Eye (tissue), 1 donor: ENCODE measurements at regions not wholly inside any gene's neighbourhood (a gene's known extent, or its start where the extent isn't known, plus 50 kb on each side); places are given as distances from the start of the nearest gene placed in this dataset.
"Not testable (repeated sequence)": the region's sequence is repeated elsewhere in the genome, so short reads cannot be mapped to it uniquely, and the experiment has no call there.

ENCODE experiments used
- DNase-seq: peaks from one replicate; pipeline ENCODE4 v3.0.0-alpha.2; 2015

DNA sequence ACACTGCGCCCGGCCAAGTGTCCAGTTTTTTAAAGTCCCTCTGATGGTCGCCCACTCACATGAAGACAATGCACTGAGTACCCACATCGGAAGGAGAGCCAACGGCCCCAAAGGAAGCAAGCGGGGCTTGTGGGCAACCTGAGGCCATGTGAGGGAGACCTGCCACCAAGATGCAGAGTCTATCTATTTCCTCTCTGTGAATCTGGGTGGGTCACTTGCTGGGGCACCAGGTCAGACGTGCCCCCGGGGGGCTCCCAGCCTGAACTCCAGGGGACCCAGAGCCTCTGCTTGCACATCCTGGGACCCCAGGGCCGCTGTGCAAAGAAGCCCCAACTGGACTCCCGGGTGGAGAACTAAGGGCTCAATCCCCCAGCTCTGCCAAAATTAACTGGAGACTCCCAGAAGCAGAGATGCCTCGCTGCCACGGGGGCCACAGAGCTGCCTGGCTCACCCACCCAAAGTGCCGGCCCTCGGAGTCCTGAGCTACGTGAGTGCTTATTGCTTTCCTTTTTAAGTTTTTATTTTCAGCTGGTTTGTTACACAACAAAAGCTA, 106.4 kb downstream of the BRD1 start:
- no peak for DNase-seq

DNA sequence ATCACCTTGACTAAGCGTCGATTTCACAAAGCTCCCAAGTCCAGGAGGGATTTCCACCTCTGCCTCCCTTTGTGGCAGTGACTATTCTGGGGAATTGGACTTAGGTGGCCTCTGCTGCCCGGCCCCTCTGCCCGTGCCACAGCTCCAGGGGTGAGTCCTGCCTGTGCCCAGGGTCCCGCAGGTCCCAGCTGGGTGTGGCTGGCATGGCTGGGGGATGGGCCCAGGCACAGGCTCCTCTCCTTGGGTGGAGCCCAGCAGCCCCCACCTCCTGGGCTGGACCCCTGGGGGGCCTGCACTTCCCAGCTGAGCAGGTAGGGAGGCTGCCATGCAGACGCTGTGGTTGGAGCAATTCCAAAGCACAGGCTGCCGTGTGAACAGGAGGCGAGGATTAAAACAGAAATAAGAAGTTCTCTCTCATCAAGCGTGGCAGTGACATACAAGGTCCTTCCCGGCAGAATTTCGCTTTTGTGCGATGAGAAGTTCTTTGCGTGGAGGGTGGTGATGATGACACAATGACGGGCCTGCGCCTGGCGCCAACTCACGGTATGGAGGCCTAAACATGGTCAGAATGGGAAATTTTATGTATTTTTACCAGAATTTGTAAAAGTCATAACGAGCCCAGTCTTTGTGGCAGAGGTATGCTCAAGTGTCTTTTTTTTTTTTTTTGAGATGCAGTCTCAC, 107.3 kb downstream of the BRD1 start:
- no peak for DNase-seq

DNA sequence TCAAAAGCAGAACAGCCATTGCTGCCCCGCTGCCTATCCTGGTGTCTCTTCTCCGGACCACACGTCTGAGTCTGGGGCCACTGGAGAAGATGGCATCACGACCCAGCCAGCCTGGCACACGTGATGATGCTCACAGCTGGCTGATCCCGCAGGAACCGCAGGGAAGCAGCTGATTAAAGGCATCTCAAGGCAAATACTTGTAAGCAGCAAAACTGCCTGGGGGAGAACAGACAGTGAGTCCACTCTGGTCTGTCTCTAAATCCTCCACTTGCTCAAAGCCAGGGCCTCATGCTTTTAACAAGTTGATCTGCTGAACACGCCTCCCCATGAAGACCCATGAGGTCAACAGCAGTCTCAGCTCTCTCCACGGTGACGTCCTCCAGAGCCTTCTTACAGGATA, 108.6 kb downstream of the BRD1 start:
- peak; percentile 16 for DNase-seq

DNA sequence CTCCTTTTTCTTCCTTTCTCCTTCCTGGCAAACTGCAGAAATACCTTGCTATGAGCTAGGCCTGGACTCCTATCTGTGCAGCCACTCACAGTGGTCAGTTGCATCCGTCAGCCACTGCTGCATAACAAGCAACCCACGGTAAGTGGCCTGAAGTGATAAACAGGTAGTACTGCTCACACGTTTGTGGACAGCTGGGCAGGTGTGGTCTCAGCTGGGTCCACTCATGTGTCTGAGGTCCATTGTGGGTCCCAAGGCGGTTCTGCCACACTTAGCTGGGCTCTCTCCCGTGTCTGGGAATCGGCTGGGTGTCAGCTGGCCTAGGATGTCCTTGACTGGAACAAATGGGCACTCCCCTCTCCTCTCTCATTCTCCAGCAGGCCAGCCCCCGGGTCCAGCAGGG, 109.3 kb downstream of the BRD1 start:
- DNase-seq = no peak

DNA sequence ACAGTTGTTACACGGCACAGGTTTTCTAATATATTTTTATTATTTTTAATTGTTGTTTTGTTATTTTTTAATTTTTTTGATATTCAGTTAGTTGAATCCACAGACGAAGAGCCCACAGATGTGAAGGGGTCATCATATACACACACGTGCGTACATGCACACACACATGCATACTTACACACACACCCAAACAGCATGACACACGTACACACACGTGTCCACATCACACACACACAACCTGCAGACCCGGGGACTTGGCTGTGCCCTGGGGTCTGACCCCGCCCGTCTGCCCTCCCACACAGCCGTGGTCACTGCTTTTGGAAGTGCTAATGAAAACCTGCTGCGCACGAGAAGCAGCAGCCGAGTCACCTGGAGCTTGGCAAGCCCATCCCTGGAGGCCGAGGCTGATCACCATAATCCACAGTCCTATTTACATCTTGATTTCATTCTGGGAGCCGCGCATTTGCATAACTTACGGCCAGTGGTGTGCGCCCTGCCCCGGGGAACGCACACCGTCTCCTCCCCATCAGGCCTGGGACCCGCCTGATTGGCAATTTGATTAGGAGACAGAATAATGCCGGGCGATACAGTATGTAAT, 110.3 kb downstream of the BRD1 start:
- no peak for DNase-seq

DNA sequence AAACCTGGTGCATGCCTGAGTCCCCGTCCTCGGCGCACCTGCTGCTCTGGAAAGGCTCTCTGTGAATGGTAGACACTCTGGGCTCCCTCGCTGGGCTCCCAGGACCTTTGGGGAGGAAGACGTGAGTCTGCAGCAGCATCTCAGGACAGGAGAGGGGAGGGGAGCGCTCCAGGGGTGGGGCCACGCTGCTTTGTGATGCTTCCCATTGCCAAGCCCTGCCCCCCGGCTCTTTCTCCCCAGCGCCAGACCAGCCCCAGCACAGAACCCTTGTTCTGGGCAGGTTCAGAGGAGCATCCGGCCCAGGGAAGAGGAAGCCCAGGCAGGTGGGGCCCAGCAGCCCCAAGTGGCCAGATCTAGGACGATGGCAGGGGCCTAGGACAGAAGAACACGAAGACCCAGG, 111.2 kb downstream of the BRD1 start:
- DNase-seq = no peak

DNA sequence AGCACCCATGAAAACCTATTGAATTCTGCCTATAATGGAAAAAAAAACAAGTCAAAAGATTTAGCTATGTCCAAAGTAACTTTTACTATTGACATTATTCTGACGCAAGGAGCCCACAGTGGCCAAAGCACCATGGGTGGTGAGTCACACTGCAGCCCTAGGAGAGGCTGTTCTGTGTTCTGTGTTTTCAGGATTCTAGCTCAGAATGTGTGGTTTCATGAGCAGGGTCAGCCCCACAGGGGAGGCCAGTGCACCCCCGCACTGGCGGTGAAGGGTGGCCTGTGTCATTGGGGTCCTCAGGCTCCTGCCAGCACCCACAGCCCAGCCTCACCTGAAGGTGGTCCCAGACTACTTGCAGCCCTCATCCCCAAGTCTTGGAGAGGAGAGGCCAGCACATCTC, 112.2 kb downstream of the BRD1 start:
- DNase-seq = no peak

DNA sequence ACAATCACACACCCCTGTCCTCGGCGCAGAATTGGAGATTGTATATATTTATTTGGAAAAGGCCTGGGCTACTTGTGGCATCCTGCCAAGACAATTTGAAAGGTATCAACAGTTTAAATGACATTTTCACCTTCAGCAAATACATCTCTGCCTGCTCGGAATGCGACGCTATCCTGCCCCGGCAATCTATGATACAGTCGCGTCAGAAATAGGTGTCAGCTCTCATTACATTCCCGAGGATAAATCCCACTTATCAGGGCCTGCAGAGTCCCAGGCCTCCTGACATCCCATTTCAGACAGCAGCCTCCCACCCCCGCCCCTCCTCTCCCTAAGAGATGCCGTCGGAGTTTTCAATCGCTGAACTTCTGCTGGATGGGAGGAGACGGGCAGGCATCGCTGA, 114.7 kb downstream of the BRD1 start:
- DNase-seq = no peak

DNA sequence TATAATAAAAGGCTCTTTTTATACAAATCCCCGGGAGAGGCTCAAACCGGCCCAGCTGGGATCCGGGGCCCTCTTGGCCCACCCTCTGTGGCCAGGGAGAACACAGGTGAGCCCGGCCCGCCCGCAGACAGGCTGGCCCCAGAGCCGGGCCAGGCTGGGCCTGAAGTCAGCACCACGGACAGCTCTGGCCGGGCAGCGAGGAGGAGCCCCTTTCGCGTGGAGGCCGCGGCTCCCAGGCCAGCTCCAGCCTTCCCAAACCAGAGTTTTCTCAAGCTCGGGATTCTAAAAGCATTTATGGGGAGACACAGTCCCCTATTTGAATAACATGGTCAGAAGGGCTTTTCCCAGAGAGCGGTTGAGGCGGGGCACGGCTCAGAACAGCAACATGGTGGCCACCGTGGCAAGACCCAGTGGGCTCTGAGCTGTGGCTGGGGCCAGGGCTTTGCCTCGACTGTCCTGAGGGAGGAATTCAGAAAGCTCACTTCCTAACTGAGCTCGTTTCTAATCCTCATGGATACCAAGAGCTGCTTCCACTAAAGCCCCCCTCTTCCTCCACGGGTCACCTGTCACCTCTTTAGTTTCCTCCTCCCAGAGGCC, 115.4 kb downstream of the BRD1 start:
- DNase-seq = peak; percentile 59

DNA sequence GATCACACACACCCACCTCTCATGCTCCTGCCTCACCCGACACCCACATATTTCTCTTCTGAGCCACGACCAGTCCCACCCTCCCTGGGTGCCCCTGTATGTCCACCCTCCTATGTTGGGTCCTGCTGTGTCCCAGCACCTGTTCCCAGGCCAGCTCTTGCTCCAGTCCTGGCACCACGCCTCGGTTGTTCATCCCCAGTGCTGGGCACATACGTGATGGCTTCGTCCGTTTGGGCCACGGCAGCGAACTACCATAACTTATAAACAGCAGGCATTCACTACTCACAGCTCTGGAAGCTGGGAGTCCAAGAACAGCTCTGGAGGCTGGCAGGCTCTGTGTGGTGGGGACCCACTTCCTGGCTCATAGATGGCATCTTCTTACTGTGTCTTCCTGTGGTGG, 116.9 kb downstream of the BRD1 start:
- DNase-seq = no peak

DNA sequence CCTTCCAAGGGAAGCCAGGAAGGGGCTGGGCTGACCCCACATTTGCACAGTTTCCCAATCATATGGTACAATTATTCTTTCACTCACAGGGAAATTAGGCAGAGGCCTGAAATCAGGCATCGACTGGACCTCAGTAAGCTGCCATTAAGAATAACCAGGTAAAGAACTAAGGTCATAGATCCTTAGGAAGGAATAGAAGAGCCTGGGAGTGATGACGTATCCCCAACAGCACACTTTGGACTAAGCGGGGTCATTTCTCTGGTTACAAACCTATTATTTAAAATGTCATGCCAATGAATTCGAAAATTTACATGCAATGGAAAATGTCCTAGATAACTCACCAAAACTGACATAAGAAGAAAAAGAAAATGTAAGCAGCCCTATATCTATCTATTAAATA, 118.2 kb downstream of the BRD1 start:
- no peak for DNase-seq

DNA sequence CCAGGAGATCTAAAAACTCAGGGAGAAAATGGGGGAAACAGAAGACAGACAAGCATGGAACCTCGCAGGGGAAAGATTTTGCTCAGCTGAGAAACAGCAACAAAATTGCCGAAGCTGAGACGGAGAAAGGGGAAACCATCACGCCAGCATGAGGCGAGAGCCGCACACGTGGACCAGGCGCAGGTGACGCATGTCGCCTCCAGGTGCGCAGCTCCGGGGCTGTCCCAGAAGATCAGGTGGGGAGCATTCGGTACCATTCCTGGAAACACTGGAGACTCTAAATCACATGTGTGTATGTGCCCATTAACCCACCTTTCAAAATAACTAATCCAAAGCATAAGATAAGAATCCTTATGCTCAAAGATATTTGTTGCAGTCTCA, 121.7 kb downstream of the BRD1 start:
- DNase-seq = no peak

DNA sequence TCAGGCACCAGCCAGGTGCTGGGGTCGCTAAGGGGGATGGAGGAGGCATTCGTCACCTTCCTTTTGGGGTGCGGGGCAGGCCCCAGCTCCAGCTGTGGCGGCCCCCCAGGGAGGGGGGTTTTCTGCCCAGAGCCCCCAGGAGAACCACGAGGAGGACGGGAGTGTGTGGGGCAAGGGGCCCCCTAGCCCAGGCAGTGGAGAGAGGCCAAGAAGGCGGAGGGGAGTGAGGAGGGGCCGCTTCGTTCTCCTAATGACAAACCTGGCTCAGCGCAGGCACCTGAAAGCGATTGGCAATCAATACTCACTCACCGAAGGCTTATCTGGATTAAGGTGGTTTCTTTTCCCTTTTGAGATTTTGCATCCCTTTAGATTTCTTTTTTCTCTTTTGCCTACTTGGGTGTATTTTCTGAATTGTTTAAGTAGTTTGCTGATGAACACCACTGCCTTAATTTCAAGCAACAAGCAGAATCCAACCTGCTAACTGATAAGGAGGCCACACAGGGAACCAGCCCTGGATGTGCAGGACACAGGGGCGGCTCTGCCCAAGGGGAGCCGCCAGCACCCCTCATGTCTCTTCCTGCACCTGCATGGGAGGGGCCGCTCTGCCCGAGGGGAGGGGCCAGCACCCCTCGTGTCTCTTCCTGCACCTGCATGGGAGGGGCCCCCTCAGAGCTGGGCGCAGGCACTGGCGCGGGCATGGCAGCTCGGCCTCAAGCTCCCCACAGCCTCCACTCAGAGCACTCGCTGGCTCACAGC, 122.3 kb downstream of the BRD1 start:
- no peak for DNase-seq

DNA sequence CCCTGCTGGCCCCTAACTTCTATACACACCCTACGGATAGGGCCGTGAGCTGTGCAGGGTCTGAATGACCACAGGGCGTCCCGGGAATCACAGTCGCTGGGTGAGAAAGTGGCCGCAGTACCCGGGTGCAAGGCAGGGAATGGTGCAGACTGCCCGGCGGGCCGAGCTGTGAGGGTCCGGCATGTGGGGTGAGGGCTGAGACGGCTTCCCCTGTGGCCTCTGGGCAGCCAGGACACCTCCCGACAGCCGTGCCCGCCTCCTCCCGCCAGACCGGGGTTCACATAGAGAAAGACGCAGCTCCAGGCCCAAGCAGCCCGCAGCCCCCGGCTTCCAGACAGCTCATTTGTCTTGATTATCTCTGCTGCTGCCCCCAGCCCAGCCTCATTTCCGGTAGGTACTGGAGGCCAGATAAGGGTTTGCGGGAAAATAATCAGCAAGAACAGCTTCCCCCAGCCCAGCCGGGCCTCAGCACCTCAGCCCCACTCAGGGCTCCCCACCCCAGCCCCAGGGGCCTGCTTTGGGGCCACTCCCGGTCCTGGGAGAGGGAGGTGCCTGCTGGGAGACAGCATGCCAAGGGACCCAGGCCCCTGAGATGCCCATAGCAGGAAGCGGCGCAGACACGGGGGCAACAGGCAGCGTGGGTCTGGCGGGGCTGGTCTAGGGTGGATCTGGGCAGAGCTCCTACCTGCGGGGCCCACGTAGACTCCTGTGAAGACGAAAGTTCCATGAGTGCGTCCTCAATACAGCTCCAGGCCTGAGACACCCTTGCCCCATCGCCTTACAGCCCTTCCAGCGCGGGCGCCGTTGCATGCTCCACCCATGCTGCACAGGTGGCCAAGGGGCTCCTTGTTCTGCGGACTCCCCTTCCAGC, 123.1 kb downstream of the BRD1 start:
- no peak for DNase-seq

DNA sequence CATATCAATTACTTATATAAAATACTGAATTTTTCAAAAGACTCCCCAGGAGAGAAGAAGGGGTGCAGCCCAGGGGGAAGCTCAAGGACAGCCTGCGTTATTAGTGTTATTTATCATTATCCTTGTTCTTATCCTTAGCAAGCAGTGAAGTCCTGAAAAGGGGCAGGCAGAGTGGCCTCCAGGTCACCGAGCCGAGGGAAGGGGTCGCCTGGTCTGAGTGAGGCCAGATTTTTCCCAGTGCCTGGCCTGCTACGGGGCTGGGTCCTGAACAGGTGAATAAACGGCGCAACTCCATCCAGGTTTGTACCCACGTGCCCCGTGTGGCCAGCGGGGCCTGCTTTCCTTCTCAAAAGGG, 123.7 kb downstream of the BRD1 start:
- no peak for DNase-seq

DNA sequence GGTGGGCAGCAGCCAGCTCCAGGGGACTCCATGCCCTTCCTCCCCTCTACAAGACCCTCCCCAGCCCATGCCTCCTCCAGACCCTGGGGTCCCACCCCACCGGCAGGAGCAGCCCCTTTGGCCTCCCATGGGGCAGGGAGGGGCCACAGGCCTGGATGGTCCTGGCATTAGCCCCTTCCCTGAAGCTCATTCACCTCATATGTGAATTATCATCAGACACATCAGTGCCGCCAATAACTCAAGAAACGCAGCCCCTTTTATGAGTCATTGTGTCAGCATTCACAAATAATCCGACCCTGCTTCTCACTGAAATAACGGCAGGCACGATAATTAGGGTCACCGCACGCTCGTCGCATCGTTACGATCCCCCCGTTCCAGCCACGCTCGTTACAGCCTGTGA, 124.2 kb downstream of the BRD1 start:
- no peak for DNase-seq

DNA sequence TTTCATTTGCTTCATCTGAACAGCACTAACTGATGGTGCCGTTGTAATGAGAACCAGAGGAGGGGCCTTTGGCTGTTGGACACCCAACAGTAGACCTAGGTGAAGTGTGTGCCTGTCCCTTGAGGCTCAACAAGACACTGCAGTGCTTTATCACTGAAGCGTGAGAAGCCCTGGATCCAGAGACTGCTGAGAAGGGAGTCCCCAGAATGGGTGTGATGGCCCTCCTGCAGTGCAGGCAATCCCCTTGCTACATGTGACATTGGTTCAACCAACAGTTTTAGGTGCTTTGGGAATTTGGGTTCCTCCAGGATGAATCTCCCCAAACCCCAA, 125.6 kb downstream of the BRD1 start:
- no peak for DNase-seq

DNA sequence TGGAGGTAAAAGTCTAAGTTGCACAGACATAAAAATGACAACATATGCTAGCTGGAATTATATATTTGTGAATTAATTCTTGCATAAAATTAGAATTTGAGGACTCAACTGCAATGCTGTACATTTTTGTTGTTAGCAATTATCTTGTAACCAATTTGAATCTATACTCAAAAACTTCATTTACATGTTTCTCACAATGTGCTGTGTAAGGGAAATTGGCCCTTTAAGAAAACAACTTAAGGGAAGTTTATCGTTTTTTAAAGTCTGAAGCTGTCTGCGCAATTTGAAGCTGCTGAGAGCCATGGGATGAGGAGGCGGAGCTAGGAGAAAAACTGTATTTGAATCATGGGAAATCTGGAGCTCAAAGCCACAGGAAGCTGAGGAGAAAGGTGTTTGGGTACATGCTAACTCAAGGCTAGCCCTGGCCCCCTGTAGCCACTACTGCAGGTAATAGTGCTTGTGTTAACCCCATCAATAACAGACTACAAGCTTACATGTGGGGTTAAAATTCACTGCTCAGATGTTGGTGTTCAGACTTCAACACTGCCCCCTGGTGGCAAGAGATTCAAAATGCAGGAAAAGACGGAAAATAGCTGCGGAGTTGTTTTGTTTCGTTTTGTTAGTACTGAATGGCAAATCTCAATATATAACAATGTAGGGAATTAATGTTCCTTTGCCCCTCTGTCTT, 126.1 kb downstream of the BRD1 start:
- DNase-seq = no peak

DNA sequence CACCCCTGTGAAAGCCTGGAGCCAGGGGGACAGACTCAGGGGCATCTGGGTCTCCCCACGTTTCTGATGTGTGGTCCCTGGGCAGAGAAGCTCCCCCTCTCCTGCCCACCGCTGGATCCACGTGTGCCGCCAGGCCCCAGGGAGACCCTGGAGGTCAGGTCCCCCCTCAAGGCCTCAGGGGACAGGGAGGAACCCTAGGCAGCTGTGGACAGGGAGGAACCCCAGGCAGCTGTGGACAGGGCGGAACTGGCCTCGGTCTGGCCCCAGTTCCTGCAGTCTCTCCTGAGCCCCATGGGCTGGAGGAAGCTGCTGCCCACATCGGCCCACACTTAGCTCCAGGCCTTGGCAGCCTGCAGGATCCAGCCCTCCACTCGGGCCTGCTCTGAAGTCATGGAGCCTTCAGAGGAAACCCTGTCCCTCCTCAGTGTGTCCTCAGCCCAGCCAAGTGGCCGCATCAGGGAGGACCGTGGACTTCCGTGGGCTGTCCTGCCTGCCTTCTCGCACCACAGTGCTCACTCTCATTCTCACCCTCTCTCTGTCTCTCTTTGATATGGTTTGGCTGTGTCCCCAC, 127.7 kb downstream of the BRD1 start:
- no peak for DNase-seq

DNA sequence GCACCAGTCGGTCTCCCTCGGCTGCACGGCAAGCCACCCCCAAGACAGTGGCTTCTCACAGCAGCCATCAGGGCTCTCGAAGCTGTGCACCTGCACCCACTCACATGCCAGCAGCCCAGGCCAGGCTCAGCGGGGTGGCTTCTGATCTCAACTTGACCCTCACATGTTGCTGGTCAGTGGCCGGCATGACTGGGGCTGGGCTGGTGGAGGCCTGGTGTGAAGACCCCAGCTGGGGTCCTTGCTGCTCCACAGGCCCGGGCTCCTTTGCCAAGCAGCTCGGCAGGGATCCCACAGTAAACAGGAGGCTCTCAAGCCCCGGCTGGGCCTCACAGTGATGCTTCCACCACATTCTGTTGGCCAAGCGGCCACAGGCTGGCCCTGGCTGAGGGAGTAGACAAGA, 128.2 kb downstream of the BRD1 start:
- DNase-seq = no peak

DNA sequence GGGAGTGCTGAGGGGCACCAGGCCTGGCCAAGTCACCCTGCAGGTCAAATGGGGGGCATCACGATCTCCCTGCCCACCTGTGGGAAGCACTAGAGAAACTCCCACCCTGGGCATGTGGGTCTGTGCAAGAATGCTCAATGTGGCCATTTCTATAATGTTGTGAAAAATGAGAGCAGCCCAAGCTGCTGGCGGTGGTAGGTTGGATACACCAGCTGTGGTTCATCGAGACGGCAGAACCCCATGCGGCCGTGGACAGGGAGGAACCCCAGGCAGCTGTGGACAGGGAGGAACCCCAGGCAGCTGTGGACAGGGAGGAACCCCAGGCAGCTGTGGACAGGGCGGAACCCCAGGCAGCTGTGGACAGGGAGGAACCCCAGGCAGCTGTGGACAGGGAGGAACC, 129.1 kb downstream of the BRD1 start:
- DNase-seq = not testable (repeated sequence)

DNA sequence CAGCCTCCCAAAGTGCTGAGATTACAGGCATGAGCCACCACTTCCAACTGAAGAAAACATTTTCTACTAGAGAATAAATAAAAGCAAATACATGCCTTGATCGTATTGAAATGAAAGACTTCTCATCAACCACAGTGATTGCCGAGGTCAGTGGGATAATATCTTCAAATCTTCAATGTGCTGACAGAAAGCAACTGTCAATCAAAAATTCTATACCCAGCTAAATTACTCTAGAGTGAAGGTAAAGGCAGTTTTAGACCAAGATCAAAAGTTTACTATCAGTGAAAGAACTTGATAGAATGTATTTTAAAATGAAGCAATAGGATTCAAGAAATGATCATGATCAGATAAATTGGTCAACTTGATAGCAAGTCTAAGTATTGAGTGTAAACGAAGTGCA, 130.6 kb downstream of the BRD1 start:
- no peak for DNase-seq
